ENCODE measurements at regions not wholly inside any gene's neighbourhood (a gene's known extent, or its start where the extent isn't known, plus 50 kb on each side); places are given as distances from the start of the nearest gene placed in this dataset.

DNA sequence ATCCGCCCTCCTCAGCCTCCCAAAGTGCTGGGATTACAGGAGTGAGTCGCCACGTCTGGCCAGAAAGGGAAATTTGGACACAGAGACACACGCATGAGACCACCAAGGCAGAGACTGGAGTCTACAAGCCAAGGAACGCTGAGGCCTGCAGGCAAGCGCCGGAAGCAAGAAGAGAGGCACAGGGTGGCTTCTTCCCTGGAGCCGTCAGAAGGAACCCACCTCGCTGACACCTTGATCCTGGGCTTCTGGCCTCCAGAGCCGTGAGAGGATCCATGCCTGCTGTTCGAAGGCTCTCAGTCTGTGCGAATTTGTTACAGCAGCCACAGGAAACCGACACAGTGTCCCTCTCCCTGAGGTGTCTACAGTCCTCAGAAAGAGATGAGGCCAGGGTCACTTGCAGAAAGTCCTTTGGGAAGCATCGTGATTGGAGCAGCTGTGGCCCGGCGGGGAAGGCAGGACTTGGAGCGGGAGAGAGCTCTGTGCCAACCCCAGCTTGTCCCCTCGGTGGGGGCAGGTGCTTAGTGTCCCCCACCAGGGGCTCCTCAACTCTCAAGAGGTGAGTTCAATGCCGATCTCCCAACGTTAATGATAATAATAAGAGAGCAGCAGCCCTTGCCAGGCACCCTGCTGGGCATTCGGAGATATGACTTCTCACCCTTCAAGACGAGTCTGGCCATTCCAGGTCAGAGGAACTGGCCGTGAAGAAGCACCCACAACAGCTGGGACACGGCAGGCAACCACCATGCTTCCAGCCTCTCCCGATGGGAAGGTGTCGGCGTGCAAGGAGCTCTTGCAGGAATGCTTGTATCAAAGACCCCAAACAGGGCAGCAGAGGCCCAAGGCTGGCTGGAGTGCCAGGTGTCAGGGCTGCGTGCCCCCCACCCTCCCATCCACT is 68.4 kb upstream of the TNRC6C start (continued):
- no peak for TF ChIP-seq CTCF (IDR thresholded peaks at IDR 0.05; ENCODE audit: control extremely low read depth in 1 of 3, insufficient read depth in 1 of 3, low read depth in 1 of 3, low read length in 3 of 3)
- TF ChIP-seq CHD1 (IDR thresholded peaks at IDR 0.05; ENCODE audit: low read depth, low read length) = no peak
- TF ChIP-seq BRCA1 (IDR thresholded peaks at IDR 0.05; ENCODE audit: low read depth, low read length) = no peak
- TF ChIP-seq SIX5 (IDR thresholded peaks at IDR 0.05; ENCODE audit: low read depth, low read length) = no peak
